GM19238 (cell line): ENCODE measurements at regions not wholly inside any gene's neighbourhood (a gene's known extent, or its start where the extent isn't known, plus 50 kb on each side); places are given as distances from the start of the nearest gene placed in this dataset.
"Not testable (repeated sequence)": the region's sequence is repeated elsewhere in the genome, so short reads cannot be mapped to it uniquely, and the experiment has no call there.

Source experiments
- DNase-seq: peaks from one replicate; pipeline ENCODE4 v3.0.0; 2011; ENCODE audit warnings: low spot score; ENCODE audit not compliant: insufficient read length

GRCh38 chr9:100639854-100640253, 62.0 kb downstream of the CAVIN4 start:
- no peak for DNase-seq

GRCh38 chr9:100640447-100641050, 62.7 kb downstream of the CAVIN4 start:
- DNase-seq, result no peak

- DNase-seq, result no peak
These were observed 63.3 kb downstream of the CAVIN4 start for GRCh38 chr9:100641166-100641565.

GRCh38 chr9:100652850-100653249, 75.0 kb downstream of the CAVIN4 start:
- no peak for DNase-seq

- no peak for DNase-seq
These were observed 75.9 kb downstream of the CAVIN4 start for GRCh38 chr9:100653643-100654334.

GRCh38 chr9:100656851-100657250, 79.0 kb downstream of the CAVIN4 start:
- not testable (repeated sequence) for DNase-seq

GRCh38 chr9:100661668-100662067, 83.8 kb downstream of the CAVIN4 start:
- DNase-seq, result no peak

- no peak for DNase-seq
These were observed 84.2 kb downstream of the CAVIN4 start for GRCh38 chr9:100662122-100662521.

GRCh38 chr9:100667448-100667847, 89.6 kb downstream of the CAVIN4 start:
- DNase-seq, result no peak

GRCh38 chr9:100668024-100668423, 90.1 kb downstream of the CAVIN4 start:
- no peak for DNase-seq

GRCh38 chr9:100669968-100670367, 92.1 kb downstream of the CAVIN4 start:
- no peak for DNase-seq

GRCh38 chr9:100670719-100671118, 92.8 kb downstream of the CAVIN4 start:
- no peak for DNase-seq

- no peak for DNase-seq
These were observed 94.0 kb downstream of the CAVIN4 start for GRCh38 chr9:100671898-100672297.

- no peak for DNase-seq
These were observed 95.4 kb downstream of the CAVIN4 start for GRCh38 chr9:100673249-100673648.

- no peak for DNase-seq
These were observed 96.7 kb downstream of the CAVIN4 start for GRCh38 chr9:100674419-100675122.

- DNase-seq, result no peak
These were observed 102.0 kb downstream of the CAVIN4 start for GRCh38 chr9:100679834-100680233.

GRCh38 chr9:100686420-100686819, 108.5 kb downstream of the CAVIN4 start:
- DNase-seq, result no peak

- DNase-seq, result no peak
These were observed 111.8 kb downstream of the CAVIN4 start for GRCh38 chr9:100689635-100690034.

GRCh38 chr9:100690438-100690837, 112.6 kb downstream of the CAVIN4 start:
- DNase-seq, result no peak

GRCh38 chr9:100697339-100697738, 119.5 kb downstream of the CAVIN4 start:
- no peak for DNase-seq

GRCh38 chr9:100698945-100699344, 121.1 kb downstream of the CAVIN4 start:
- no peak for DNase-seq

- no peak for DNase-seq
These were observed 121.8 kb downstream of the CAVIN4 start for GRCh38 chr9:100699668-100700067.
